A172 (cell line): ENCODE measurements at regions not wholly inside any gene's neighbourhood (a gene's known extent, or its start where the extent isn't known, plus 50 kb on each side); places are given as distances from the start of the nearest gene placed in this dataset.

Experiments
- DNase-seq: peaks from one replicate; pipeline ENCODE4 v3.0.0-alpha.2; 2015; ENCODE audit warnings: low spot score

DNA sequence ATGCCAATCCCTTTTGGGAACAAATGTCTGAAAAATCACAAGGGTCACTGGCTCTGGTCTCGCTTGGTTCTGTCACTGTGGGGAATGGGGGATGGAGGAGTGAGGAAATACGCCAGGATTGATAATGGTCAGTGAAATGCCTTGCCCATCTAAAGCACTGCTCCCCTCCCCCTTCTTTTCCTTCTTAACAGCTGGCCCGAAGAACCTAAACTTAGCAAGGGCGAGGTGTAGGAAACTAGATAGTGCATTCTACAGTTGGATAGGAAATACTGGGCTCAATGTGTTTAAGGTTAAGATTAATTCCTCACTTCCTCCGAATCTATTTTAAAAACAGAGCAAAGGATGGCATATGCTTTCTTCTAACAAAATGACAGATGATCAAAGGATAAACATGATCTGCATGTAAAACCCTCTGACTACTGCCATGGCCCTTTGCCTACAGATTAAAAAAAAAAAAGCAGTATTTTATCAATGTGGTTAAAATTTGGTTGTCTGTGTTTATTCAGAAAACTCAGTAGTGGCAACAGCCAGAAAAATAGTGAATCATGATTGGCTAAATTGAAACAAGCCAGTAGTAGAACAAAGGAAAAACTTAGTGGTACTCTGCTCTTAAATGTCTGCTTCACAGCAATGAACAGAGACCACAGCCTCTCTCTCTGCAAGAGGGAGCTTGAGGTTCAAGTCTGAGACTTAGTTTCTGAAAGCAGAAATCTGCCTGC, 86.1 kb upstream of the VAV3 start:
- DNase-seq = no peak

DNA sequence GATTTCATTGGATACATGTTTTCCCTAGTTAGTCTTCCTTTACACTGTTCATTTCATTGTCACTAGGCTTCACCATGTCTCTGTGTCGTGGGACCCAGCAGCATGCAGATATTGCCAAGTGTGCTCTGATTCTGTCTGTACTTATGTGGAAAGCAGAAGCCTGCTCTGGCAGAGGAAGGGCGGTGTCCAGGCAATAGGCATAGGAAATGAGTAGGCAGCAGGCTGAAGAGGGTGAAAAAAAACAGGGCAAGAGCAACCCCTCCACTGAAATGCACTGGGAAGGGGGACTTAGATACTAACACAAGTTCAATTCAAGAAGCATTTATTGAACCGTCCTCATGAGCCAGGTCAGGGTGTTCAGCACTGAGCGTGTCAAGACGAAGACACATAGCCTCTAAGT, 85.2 kb upstream of the VAV3 start:
- no peak for DNase-seq

- peak; percentile 42 for DNase-seq
These were observed 84.3 kb upstream of the VAV3 start for GRCh38 chr1:108049178-108049819.

- DNase-seq = no peak
These were observed 83.6 kb upstream of the VAV3 start for GRCh38 chr1:108048301-108049177.

DNA sequence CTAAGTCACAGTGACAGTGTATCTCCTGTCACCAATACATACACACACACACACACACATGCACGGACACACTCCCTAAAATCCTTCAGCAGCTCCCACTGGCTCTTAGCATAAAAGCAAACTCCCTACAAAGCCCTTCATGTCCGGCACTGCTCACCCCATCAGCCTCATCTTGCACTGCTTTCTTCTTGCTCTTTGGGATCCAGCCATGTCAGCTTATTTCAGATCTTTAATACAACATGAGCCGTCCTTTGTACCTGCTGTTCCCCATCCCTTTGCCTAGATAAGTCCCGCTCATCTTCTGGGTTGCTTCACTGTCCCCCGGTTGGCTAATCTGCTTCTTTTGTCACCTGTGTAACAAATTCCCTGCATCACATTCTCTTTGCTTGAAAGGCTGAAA, 82.1 kb upstream of the VAV3 start:
- no peak for DNase-seq

DNA sequence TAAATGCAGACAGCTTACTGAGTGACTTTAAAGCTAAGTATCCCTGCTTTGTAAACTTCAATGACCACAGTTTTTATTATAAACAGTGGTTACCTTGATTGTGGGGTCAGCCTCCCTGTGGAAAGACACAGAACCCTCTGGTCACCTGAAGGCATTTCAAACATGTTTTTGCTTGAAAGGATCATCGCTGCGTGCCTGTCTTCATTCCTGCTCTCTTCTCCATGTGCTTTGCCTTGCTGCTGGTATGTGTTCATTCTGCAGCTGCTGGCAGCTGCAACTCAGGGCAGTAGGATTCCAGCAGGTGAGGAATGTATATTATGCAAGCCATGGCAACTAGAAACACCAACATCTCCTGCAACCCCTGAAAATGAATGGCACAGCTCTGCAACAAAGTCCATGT, 81.0 kb upstream of the VAV3 start:
- DNase-seq = no peak

- no peak for DNase-seq
These were observed 80.5 kb upstream of the VAV3 start for GRCh38 chr1:108045460-108045859.

DNA sequence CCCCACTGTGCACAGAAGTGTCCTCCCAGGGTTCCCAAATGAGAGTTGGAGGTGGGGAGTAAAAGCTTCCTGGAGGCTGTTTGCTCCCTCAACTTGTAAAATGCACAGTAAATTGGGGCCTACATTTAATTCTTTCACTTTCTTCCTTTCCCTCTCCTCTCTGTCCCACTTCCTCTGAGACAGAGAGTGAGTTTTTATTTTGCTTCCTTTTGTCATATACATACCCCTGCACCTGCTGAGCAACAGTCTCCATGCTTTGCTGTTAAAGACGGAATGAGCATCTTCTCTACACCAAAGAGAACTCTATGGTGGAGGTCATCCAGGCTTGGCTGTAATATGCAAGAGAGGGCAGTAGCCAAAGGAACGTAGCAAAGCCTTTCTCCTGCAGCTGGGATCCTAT, 79.3 kb upstream of the VAV3 start:
- DNase-seq = no peak

- no peak for DNase-seq
These were observed 78.7 kb upstream of the VAV3 start for GRCh38 chr1:108043707-108044106.

GRCh38 chr1:108042610-108043009, 77.6 kb upstream of the VAV3 start:
- DNase-seq = no peak

DNA sequence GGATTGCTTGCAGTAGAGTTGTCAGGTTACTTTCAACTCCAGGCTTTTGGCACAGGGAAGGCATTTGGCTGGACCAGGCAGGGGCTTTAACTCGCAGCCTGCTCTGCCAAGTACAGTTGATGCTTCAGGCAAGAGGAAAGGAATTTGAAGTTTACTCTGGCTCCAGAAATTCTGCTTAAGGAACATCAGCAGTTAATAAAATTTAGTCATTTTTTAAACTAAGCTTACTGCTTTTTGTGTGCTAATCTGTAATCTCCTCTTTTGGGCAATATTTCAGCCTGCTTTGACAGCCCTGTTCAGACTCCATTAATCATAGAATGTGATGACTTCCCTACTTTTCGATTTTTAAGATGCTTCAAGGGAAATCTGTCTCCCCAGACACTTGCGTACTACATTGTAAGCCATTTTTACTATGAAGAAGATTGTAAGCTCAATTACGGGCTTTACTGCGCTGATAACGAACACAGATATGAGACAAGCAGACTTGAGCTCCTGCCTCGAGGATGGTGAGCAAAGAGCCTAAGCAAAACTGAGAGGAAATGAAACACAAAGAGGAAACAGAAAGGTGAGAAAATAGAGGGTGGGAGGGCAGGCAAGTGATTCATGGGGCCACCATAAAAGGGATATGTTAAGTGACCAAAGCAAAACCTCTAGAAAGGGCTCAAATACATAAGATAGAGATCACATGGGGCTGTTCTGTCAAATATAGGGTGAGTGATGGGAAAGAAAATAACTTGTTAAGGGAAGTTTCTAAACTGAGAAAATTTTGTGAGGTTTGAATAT, 76.6 kb upstream of the VAV3 start:
- DNase-seq = no peak

DNA sequence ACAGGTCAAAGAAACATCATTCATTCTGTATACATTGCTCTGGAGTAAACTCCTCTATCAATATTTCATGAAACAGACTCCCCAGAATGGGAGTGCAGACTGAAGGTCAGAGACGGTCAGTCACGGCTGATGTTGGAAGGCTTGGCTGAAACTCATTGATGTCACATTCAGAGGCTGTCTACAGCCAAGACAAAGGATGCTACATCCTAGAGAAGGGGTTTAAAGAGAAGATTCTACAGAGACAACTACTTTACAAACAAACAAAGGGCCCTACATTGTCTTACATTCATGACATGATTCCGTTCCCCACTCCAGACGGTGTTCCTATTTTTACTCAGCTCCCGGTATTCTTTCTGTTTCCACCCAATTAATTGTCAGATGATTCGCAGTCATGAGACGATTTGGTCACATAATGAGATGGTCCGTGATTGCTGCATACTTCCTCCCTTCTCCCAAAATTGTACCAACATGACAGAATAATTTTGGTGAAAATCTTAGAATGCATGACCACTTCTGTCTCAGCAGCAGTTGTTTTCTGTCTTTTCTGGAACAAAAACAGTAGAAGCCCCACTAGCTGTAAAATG, 73.8 kb upstream of the VAV3 start:
- DNase-seq = no peak

- no peak for DNase-seq
These were observed 72.0 kb upstream of the VAV3 start for GRCh38 chr1:108036796-108037562.

DNA sequence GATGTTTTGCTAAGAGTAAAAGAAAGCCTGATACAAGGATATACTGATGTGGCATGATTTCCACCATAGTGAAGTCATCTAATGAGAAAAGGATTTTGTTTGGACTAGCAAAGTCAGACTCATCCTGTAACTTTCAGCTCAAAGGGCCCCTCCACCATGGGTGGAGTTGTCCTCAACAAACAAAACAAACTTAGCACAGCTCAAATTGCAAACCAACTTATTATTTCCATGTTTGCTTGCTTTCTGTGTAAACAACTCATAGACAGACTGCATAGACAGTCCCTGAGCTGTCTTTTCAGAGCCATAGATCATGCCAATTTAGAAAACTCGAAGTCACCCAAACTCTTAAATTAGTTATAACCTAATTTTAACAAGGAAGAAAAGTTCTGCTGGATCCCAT, 69.4 kb upstream of the VAV3 start:
- DNase-seq = no peak

- no peak for DNase-seq
These were observed 68.6 kb upstream of the VAV3 start for GRCh38 chr1:108033550-108033951.

GRCh38 chr1:108028841-108029388, 63.9 kb upstream of the VAV3 start:
- DNase-seq = no peak

GRCh38 chr1:108027389-108027788, 62.4 kb upstream of the VAV3 start:
- DNase-seq = no peak

DNA sequence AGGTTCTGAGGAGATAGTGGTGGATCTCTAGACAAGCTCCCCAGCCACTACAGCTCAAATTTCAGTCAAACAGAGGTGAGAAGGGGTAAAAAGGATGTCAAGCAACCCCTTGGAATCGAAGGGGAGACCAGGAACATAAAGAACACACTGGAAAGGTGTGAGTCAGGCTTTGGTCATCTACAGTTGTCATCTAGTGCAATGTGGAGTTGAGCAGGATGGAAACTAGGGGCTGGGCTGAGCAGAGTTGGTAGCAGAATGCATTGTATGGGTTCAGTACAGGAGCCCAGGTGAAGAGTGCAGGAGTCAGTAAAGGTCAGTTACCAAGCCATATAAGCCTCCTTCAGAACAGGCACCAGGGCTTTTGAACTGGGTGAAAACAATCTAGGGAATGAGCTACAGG, 52.7 kb upstream of the VAV3 start:
- DNase-seq = peak; percentile 34

DNA sequence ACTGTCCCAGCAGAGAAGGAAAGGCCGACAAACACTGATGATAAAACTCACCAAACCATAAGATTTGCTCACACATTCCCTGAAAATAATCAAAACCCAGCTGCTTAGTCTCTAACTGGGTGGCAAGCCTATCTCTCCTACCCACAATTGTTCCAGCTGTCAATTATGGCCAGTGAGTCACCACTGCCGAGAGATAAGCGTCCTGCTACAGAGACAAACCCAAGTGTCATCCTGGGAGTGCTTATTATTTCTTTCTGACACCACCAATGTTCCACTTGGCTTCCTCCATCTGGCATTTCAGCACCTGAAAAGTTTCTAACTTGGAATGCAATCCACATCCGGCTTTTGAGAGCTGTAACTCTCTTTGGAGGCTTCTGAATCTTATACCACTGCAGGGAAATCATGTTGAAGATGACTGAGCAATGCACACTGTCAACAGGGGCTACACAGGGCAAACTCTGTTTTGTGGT, 51.5 kb upstream of the VAV3 start:
- peak; percentile 99 for DNase-seq
